ENCODE measurements at regions not wholly inside any gene's neighbourhood (a gene's known extent, or its start where the extent isn't known, plus 50 kb on each side); places are given as distances from the start of the nearest gene placed in this dataset.

DNA sequence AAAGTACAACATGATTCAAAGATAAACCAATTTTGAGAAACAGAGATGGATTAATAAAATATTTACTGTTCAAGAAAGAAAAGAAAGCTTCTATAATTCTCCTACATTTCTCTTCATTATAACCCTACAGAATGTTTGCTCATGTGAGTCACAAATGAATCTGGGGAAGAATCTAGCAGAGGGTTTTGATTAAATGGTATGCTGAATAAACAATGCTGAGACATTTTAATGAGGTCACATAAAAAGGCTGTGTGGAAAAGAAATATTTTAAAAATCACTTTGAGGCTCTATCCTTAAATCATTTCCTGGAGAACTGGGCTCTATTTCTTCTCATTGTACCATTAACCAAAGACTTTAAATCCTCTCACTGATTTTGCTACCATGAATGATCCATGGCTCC, 727.7 kb downstream of the NTRK3 start:
- Histone ChIP-seq H2BK15ac (ENCODE audit: low read length) (no peak overlapping the region), H3K56ac (replicated peaks; ENCODE audit: insufficient read length, low read depth, low read length) (no peak overlapping the region), H3K23me2 (ENCODE audit: low read depth, low read length) (no peaks in the 10 kb centered on the region), H4K8ac (ENCODE audit: extremely low read depth, insufficient read depth, low read length) (no peak overlapping the region), H3K27ac (ENCODE audit: low read depth, low read length) (no peak overlapping the region), H3K4me2 (ENCODE audit: insufficient read depth in 1 of 2, low read depth in 2 of 2, low read length in 2 of 2) (no peak overlapping the region), H4K20me1 (replicated peaks in 1 of 2; ENCODE audit: control insufficient read depth in 1 of 2, insufficient read depth in 2 of 2, low read length in 2 of 2) (no peaks in the 10 kb centered on the region), H2BK120ac (replicated peaks; ENCODE audit: low read depth, low read length) (no peak overlapping the region), H3K27me3 (replicated peaks in 1 of 4; ENCODE audit: control insufficient read depth in 3 of 4, extremely low read depth in 1 of 4, insufficient read depth in 3 of 4, low read length in 3 of 4) (no peaks in the 10 kb centered on the region), H4K91ac (replicated peaks; ENCODE audit: insufficient read length, low read length) (no peak overlapping the region), H3K4me1 (replicated peaks in 1 of 4; ENCODE audit: control insufficient read depth in 3 of 4, insufficient read depth in 4 of 4, low read length in 3 of 4) (no peaks in the 10 kb centered on the region), H3K4ac (replicated peaks; ENCODE audit: insufficient read length, low read depth, low read length) (no peak overlapping the region), H3K9me3 (ENCODE audit: insufficient read depth in 2 of 2, low read depth in 1 of 2, low read length in 1 of 2) (no peaks in the 10 kb centered on the region), H2BK20ac (ENCODE audit: low read length) (no peak overlapping the region), H3K9ac (replicated peaks in 1 of 4; ENCODE audit: extremely low read depth in 1 of 4, low read depth in 3 of 4, low read length in 3 of 4) (no peak overlapping the region), H3K79me1 (ENCODE audit: low read depth, low read length) (no peaks in the 10 kb centered on the region), H3K14ac (ENCODE audit: insufficient read length) (no peak overlapping the region), H3K23ac (ENCODE audit: insufficient read length) (no peak overlapping the region), H2BK5ac (ENCODE audit: low read depth, low read length) (no peak overlapping the region), H2AK5ac (ENCODE audit: low read depth, low read length) (no peak overlapping the region), H2AFZ (ENCODE audit: low read length) (no peak overlapping the region), H3K36me3 (ENCODE audit: control insufficient read depth in 2 of 4, insufficient read depth in 4 of 4, low read length in 3 of 4) (no peaks in the 10 kb centered on the region), H2BK12ac (ENCODE audit: low read depth, low read length) (no peak overlapping the region), H3K4me3 (ENCODE audit: extremely low read depth in 1 of 4, insufficient read depth in 2 of 4, low read depth in 3 of 4, low read length in 4 of 4) (no peak overlapping the region), H4K5ac (ENCODE audit: insufficient read length, low read depth, low read length) (no peak overlapping the region), H3K18ac (ENCODE audit: extremely low read depth, low read length) (no peak overlapping the region), H3K79me2 (ENCODE audit: control insufficient read depth in 1 of 2, insufficient read depth in 2 of 2, low read length in 2 of 2) (no peaks in the 10 kb centered on the region)
- DNase-seq (ENCODE audit: low read depth in 1 of 2, low spot score in 2 of 2) (no peak), FAIRE-seq (no peak)
- ChIA-PET POLR2A (ENCODE audit: partially characterized antibody) (no interaction called here), CTCF (ENCODE audit: partially characterized antibody) (interaction anchor here (1.0 kb wide), 1 partner anchor 10 kb away, joined by 3 read pairs; no protein-coding TSS in a partner anchor)
- TF ChIP-seq SIRT6 (IDR thresholded peaks at IDR 0.05; ENCODE audit: low read length): no peak
- TF ChIP-seq SP2 (IDR thresholded peaks at IDR 0.05; ENCODE audit: low read length): no peak
- TF ChIP-seq SP1 (IDR thresholded peaks at IDR 0.05; ENCODE audit: low read depth, low read length): no peak
- TF ChIP-seq CHD1 (IDR thresholded peaks at IDR 0.05; ENCODE audit: low read depth, low read length): no peak
- no peak for TF ChIP-seq FOSL1 (IDR thresholded peaks at IDR 0.05; ENCODE audit: insufficient read depth, low read depth, low read length)
- TF ChIP-seq, protein P1, sequence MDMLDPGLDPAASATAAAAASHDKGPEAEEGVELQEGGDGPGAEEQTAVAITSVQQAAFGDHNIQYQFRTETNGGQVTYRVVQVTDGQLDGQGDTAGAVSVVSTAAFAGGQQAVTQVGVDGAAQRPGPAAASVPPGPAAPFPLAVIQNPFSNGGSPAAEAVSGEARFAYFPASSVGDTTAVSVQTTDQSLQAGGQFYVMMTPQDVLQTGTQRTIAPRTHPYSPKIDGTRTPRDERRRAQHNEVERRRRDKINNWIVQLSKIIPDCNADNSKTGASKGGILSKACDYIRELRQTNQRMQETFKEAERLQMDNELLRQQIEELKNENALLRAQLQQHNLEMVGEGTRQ (IDR thresholded peaks at IDR 0.05; ENCODE audit: low read length): no peak
- no peak for TF ChIP-seq SP4 (IDR thresholded peaks at IDR 0.05; ENCODE audit: low read length)
- TF ChIP-seq EP300 (IDR thresholded peaks at IDR 0.05; ENCODE audit: borderline replicate concordance in 1 of 2, low read depth in 2 of 2, low read length in 2 of 2): no peak
- TF ChIP-seq EZH2 (IDR thresholded peaks at IDR 0.05; ENCODE audit: low read depth, low read length, severe bottlenecking): no peak
- TF ChIP-seq TBP (IDR thresholded peaks at IDR 0.05; ENCODE audit: low read depth, low read length): no peak
- TF ChIP-seq, protein P2, sequence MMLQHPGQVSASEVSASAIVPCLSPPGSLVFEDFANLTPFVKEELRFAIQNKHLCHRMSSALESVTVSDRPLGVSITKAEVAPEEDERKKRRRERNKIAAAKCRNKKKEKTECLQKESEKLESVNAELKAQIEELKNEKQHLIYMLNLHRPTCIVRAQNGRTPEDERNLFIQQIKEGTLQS (IDR thresholded peaks at IDR 0.05; ENCODE audit: insufficient read depth, low read depth, low read length): no peak
